ENCODE measurements at regions not wholly inside any gene's neighbourhood (a gene's known extent, or its start where the extent isn't known, plus 50 kb on each side); places are given as distances from the start of the nearest gene placed in this dataset.

DNA sequence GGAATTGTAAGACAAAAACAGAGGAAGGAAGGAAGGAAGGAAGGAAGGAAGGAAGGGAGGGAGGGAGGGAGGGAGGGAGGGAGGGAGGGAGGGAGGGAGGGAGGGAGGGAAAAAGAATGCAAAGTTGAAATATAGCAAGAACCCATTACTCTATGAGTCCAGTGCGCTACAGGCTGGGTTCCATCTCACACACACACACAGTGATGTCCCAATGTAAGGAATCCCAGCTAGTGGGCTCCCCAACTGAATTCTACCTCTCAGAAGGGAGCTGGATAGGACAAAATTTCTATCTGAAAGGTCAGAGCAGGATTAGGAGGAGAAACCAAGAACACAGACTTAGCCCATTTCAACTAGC lies 173.4 kb downstream of the DAD1 start:
- DNase-seq (ENCODE audit: low spot score), result no peak

DNA sequence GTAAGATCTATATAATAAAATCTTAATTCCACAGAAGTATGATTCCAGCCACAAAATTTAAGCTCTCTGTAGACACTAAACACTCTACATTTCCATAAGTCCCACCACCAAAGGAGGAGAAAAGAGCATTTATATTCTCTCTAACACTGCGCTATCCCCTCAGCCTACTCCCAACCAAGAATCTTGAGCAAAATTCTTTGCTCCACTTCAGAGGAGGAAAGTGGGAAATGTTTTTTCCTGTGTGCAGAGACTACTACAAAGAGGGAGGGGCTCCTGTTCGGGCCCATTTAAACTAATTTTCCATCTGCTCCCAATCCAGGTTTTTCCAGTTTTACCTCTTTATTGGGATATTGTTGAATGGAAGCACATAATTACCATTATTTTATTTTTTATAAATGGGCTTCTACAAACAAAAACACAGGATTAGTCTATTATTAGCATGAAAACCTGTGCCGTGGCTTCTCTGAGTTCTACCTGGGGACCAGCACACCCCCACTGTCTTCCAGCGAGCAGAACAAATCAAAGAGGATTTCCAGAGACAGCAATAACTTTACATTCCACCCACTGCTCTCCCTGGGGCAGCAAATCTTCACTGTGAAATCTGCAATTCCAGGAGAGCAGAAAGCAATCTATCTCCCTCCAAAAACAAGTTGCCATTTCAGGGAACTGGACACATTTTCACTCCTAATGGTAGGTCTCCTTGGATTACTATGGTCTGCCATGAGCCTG lies 174.0 kb downstream of the DAD1 start:
- DNase-seq (ENCODE audit: low spot score), result no peak

GRCh38 chr14:22412926-22413411 lies 176.1 kb downstream of the DAD1 start:
- DNase-seq (ENCODE audit: low spot score), result no peak

- DNase-seq (ENCODE audit: low spot score), result no peak
Observed at GRCh38 chr14:22411398-22412055, 177.5 kb downstream of the DAD1 start.

DNA sequence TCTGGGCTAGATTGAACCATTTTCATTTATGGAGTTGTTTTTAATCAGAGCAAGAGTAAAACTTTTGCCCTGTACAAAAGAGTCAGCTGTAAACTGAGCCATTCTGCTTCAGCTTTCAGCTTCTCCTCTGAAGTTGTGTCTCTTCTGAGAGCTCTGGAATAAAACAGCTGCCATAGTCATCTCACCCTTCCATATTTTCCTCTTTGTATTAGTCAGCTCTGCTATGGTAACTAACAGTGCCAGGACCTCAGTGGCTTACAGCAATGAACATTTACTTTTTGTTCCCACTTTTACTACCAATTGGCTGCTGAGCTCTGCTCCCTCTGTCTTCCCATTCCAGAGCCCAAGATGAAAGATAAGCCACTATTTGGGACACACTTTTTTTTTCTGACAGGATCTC lies 178.5 kb downstream of the DAD1 start:
- no peak for DNase-seq (ENCODE audit: low spot score)

- DNase-seq (ENCODE audit: low spot score), result no peak
Observed at GRCh38 chr14:22409006-22409405, 180.0 kb downstream of the DAD1 start.

GRCh38 chr14:22408547-22408946 lies 180.5 kb downstream of the DAD1 start:
- DNase-seq (ENCODE audit: low spot score), result no peak

- DNase-seq (ENCODE audit: low spot score), result no peak
Observed at GRCh38 chr14:22407033-22407432, 182.0 kb downstream of the DAD1 start.

GRCh38 chr14:22405201-22405600 lies 183.8 kb downstream of the DAD1 start:
- DNase-seq (ENCODE audit: low spot score), result no peak

- no peak for DNase-seq (ENCODE audit: low spot score)
Observed at GRCh38 chr14:22403296-22403695, 185.7 kb downstream of the DAD1 start.

- DNase-seq (ENCODE audit: low spot score), result no peak
Observed at GRCh38 chr14:22400655-22401259, 188.3 kb downstream of the DAD1 start.

- no peak for DNase-seq (ENCODE audit: low spot score)
Observed at GRCh38 chr14:22399776-22400175, 189.2 kb downstream of the DAD1 start.

DNA sequence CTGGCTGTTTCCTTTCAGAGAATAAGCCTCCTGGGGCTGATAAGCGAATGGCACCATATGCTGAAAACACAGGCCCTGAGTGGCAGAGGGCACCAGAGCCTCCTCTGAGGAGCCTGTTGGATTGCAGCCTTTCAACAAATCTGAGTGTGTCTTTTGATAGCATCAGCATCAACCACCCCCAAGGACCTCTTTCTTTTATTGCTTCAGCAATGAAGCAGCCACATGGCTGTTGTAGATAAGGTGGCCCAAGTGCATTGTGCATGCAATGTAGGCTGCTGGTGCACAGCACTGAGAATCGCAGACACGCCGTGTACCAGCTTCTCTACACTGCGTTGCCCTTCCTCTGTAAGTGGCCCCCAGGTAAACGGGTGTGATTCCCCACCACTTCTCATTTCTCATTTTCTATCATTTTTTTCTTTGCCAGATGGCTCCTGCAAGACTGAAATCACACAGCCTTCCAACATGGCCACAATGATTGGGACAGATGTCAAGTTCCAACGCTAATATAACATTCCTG lies 191.7 kb downstream of the DAD1 start:
- DNase-seq (ENCODE audit: low spot score), result no peak

GRCh38 chr14:22395803-22396202 lies 193.2 kb downstream of the DAD1 start:
- no peak for DNase-seq (ENCODE audit: low spot score)

DNA sequence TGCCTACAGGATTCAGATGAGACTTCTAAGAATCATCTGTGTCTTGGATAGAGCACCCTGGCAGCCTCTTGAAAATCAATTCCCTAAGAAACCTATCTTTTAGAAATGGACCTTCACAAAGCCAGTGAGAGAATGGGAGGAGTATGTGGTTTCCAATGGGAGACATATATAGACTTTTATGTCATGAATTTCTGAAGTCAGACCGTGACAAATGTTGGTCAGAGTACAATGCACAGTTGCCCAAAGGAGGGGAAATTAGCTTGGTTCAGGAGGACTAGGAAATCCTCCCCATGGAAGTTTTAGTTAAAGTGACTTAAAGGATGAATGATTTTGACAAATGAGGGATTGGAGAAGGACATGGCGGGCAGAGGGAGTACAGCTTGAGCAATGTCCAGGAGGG lies 194.4 kb downstream of the DAD1 start:
- no peak for DNase-seq (ENCODE audit: low spot score)

DNA sequence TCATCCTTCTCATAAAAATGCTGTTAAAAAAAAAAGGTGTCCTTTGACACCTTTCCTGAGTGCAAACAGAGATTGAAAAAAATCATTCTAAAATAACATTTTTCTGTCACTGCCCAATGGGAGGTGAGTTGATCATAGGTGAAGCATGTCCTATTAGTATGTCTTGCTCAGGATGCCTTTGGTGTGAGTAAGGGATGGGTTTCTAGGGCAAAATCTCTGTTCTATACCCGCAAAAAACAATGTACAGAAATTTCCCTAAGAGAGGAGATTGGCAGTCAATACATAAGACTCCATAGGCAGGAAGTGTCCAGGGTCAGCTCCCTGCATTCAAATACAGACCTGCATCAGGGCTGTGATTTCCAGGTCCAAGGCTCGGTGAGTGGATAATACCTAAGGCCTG lies 195.2 kb downstream of the DAD1 start:
- no peak for DNase-seq (ENCODE audit: low spot score)

DNA sequence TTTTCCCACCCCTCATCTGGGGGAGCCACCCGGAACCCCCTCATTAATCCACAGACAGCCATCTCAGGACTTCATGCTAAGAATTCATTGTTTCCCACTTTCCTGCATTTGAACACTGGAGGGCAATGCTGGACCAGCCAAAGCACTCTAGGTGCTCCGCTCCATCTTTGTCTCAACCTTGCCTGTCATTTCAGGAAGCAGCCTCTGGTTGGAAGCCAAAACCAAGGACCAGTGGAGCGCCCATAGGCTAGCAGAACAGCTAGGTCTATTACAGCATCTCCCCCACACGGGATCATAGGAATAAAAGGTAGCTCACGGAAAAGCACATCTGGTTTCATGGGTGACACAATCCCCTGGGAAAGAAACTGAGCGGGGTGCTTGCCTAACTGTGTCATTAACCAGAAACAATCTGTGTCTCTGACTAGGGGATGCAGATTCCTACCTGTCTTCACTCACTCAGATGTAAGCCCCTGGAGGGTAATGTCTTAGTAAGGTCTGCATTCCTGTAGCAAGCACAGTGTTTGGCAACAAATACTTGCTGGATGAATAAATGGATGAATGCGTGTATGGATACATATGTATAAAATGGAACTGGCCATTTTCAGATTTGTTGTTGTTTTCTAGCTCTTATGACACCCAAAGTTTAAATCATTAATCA lies 197.0 kb downstream of the DAD1 start:
- no peak for DNase-seq (ENCODE audit: low spot score)

DNA sequence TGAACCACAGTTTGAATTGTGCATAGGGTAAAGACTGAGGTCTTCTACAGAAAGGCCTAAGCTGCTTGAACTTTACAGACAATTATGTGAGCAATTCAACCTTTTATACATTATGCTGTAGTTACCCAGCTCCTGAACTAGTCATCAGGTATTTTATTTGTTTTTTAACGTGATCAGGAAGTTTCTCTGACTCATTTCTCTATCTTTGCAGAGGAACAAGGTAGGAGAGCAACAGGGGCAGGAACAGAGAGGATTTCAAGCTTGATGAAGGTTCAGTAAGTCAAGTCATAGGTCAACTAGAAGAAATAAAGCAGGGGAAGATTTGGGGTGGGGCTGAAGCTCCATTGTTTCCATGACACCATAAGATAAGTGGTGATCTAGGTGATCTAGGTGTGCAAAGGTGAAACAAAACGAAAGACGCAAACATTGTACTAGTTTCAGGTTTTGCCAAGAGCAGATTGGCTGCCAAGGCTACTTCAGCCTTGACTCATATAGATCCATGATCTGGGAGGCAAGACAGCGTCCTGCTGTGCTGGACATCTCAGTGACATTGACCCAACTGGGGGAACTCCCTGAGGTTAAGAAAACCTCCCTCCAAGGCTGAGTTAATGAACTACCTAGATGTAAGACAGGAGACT lies 198.1 kb downstream of the DAD1 start:
- DNase-seq (ENCODE audit: low spot score), result no peak

- DNase-seq (ENCODE audit: low spot score), result no peak
Observed at GRCh38 chr14:22390195-22390594, 198.8 kb downstream of the DAD1 start.

DNA sequence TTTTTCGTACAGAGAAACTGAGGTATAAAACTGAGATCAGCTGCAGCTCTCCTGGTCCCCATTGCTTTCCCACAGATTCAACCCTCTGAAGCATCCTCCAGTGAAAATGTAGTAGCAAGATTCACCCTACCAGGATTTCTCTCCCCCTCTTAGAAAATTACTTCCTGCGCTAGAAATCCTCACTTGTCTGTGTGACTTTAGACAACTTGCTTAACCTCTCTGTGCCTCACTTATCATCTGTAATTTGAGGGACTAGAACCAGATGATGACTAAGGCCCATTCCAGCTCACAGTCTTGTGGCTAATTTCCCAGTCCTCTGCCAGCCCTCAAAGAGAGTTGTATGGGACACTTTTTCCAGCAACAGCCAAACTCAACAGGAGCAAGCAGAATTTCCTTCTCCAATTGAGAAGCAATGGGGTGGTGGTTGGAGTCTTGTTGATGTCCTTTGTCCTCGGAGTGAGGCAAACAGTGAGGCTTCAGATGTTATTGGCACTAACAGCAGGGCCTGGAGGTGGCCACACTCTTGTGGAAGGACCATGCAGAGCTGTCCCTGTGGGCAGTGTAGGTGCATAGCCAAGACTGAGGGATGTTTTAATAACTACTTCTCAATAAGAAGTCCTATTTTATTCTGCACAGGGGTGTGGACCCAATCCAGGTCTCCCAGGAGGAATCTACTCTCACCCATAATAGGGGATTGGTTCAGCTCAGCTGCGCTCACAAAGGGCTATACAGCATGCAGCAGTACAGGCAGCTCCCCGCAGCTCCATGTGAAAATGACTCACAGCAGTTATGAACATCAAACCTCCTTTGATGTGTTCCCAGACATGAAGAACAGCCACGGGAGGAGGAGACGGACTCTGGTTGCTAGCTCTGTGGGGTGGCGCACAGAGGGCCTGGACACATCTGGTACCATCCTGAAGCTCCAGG lies 200.1 kb downstream of the DAD1 start:
- DNase-seq (ENCODE audit: low spot score), result no peak

- DNase-seq (ENCODE audit: low spot score), result no peak
Observed at GRCh38 chr14:22387776-22388241, 201.2 kb downstream of the DAD1 start.
